ENCODE measurements at regions not wholly inside any gene's neighbourhood (a gene's known extent, or its start where the extent isn't known, plus 50 kb on each side); places are given as distances from the start of the nearest gene placed in this dataset.

DNA sequence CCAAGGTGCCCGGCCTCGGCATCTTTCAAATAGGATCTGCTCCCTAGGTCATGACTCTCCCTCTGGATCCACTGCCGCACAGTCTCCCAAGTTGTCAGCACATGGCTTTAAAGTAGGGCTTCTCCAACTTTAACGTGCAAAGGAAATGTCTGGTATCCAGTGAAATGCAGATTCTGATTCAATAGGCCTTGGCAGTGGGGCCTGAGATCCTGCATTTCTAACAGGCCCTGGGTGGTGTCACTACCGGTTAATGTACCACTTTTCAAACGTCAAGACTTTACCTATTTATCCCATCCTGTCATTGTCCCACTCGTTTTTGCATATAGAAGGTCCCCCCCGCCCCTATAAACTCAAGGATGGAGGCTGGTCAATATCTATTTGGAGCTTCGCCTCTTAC is 137.6 kb upstream of the ZNF618 start:
- TF ChIP-seq, protein P1, sequence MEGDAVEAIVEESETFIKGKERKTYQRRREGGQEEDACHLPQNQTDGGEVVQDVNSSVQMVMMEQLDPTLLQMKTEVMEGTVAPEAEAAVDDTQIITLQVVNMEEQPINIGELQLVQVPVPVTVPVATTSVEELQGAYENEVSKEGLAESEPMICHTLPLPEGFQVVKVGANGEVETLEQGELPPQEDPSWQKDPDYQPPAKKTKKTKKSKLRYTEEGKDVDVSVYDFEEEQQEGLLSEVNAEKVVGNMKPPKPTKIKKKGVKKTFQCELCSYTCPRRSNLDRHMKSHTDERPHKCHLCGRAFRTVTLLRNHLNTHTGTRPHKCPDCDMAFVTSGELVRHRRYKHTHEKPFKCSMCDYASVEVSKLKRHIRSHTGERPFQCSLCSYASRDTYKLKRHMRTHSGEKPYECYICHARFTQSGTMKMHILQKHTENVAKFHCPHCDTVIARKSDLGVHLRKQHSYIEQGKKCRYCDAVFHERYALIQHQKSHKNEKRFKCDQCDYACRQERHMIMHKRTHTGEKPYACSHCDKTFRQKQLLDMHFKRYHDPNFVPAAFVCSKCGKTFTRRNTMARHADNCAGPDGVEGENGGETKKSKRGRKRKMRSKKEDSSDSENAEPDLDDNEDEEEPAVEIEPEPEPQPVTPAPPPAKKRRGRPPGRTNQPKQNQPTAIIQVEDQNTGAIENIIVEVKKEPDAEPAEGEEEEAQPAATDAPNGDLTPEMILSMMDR (IDR thresholded peaks at IDR 0.05; ENCODE audit: poor library complexity) = no peak
- TF ChIP-seq EZH2 (IDR thresholded peaks at IDR 0.05; ENCODE audit: borderline replicate concordance) = no peak

Measured in hepatocyte (in vitro differentiated cells).